Activated naive CD4-positive, alpha-beta T cell treated with anti-CD3 and anti-CD28 coated beads, Interleukin-2, amount 50 U/mL, for 24 hours (primary cell): ENCODE measurements at regions not wholly inside any gene's neighbourhood (a gene's known extent, or its start where the extent isn't known, plus 50 kb on each side); places are given as distances from the start of the nearest gene placed in this dataset.
A peak's percentile ranks its signal among the peaks of the same experiment; 100 is the strongest.

Experiments used
- H3K27ac Mint-ChIP-seq: one replicate; pipeline ENCODE4 v1.8.0; 2021; ENCODE audit warnings: mild to moderate bottlenecking, mixed read lengths
- H3K27me3 Mint-ChIP-seq: one replicate; pipeline ENCODE4 v1.8.0; 2021; ENCODE audit warnings: mixed read lengths
- H3K36me3 Mint-ChIP-seq: one replicate; pipeline ENCODE4 v1.8.0; 2021; ENCODE audit warnings: mixed read lengths
- H3K4me1 Mint-ChIP-seq: one replicate; pipeline ENCODE4 v1.8.0; 2021; ENCODE audit warnings: mixed read lengths
- H3K4me3 Mint-ChIP-seq: one replicate; pipeline ENCODE4 v1.8.0; 2021; ENCODE audit warnings: mild to moderate bottlenecking, mixed read lengths
- H3K9me3 Mint-ChIP-seq: one replicate; pipeline ENCODE4 v1.8.0; 2021; ENCODE audit warnings: mixed read lengths

GRCh38 chr2:12300019-12300602, 416.6 kb upstream of the TRIB2 start:
- Mint-ChIP-seq H3K36me3 (peaks cover 1% of the 10 kb centered on the region), H3K9me3 (no peaks in the 10 kb centered on the region), H3K4me3 (no peak overlapping the region), H3K4me1 (peaks cover 66% of the 10 kb centered on the region), H3K27ac (no peak overlapping the region), H3K27me3 (no peaks in the 10 kb centered on the region)

DNA sequence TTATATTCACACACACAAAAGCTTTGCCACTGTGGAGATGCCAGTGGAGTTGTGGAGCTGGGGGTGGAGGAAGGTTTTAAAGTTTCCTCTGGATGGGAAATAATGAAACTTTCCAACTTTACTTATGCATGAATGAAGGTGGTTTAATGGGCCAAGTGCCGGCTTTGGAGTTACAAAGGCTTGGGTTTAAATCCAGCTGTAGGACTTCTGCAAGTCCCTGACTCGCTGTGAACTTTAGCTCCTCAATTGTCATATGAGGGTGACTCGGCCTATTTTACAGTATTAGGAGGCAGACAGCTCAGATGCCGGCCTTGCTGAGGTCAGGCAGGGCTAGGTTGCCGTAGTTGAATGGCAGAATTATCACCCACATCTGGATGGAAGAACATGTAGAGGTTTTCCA, 415.8 kb upstream of the TRIB2 start:
- H3K4me1 Mint-ChIP-seq: peaks cover 60% of the 10 kb centered on the region
- no peaks in the 10 kb centered on the region for H3K27me3 Mint-ChIP-seq
- H3K36me3 Mint-ChIP-seq: peaks cover 1% of the 10 kb centered on the region
- no peak overlapping the region for H3K4me3 Mint-ChIP-seq
- no peaks in the 10 kb centered on the region for H3K9me3 Mint-ChIP-seq
- no peak overlapping the region for H3K27ac Mint-ChIP-seq

DNA sequence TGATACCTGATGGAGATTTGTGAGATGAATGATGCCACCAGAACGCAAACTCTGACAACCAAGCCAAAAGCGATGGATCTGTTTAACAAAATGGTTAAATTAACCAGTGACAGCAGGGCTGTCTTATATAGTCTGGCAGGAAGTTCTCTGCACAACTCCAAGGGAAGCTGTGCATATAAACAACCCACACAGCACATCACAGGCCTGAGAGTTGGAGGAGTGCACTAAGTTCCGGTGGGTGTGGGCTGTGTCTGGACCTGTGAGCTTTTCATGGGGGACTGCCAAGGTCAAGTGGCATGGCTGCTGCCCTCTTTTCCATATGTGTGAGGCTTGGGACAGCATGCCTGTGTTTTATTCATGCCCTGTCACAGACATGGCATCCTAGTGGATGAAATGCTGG, 414.6 kb upstream of the TRIB2 start:
- peaks cover 48% of the 10 kb centered on the region for H3K4me1 Mint-ChIP-seq
- H3K27ac Mint-ChIP-seq: no peak overlapping the region
- H3K36me3 Mint-ChIP-seq: peaks cover 1% of the 10 kb centered on the region
- peak overlapping the region; percentile 31 for H3K4me3 Mint-ChIP-seq
- H3K9me3 Mint-ChIP-seq: no peaks in the 10 kb centered on the region
- no peaks in the 10 kb centered on the region for H3K27me3 Mint-ChIP-seq

GRCh38 chr2:12302691-12303090, 414.0 kb upstream of the TRIB2 start:
- Mint-ChIP-seq H3K27me3 (no peaks in the 10 kb centered on the region), H3K4me3 (peak overlapping the region; percentile 63), H3K27ac (no peak overlapping the region), H3K4me1 (peaks cover 46% of the 10 kb centered on the region), H3K36me3 (peaks cover 1% of the 10 kb centered on the region), H3K9me3 (no peaks in the 10 kb centered on the region)

DNA sequence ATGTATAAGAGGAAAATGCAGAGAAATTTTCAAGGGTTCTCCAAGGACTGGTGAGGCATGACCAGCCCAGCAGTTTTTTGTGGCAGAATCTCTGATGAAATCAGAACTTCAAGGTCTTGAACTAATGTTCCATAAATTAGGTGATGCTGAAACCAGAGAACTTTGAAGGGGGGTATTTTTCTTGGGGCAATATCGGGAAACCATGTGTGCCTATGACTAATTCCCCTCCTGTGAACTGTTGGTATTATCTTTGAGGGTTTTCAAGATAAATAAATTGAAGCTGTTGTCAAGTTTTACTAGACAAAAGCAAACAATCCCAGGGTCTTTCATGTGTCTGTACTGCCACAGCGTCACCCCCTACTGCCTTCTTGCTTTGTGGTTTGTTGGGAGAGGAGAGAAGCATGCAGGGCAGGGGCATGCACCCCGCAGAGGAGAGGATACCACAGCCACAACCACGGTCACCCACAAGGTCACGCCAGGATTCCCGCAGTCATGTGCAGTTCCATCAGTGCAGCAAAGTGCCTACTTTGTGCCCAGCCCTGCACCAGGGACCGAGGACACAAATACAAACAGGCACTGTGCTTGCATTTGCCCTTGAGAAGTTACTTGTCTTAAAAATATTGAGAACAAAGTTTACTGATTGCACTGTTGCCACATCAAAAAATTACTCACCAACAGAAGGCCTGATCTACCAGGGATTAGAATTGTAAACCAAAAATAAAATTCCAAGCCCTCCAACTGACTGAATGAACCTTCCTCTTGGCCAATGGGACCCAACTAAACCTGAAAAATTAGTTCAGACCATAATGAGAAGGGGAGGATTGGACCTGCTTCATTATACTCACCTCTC, 413.3 kb upstream of the TRIB2 start:
- H3K4me1 Mint-ChIP-seq: peaks cover 49% of the 10 kb centered on the region
- H3K27me3 Mint-ChIP-seq: no peaks in the 10 kb centered on the region
- H3K27ac Mint-ChIP-seq: peak overlapping the region; percentile 18
- H3K9me3 Mint-ChIP-seq: no peaks in the 10 kb centered on the region
- H3K4me3 Mint-ChIP-seq: peak overlapping the region; percentile 63
- H3K36me3 Mint-ChIP-seq: peaks cover 1% of the 10 kb centered on the region

GRCh38 chr2:12304564-12305171, 412.1 kb upstream of the TRIB2 start:
- Mint-ChIP-seq H3K9me3 (no peaks in the 10 kb centered on the region), H3K36me3 (peaks cover 1% of the 10 kb centered on the region), H3K27me3 (no peaks in the 10 kb centered on the region), H3K4me3 (no peak overlapping the region), H3K27ac (peak overlapping the region; percentile 57), H3K4me1 (peaks cover 58% of the 10 kb centered on the region)

GRCh38 chr2:12305931-12306330, 410.8 kb upstream of the TRIB2 start:
- H3K27ac Mint-ChIP-seq: no peak overlapping the region
- no peaks in the 10 kb centered on the region for H3K9me3 Mint-ChIP-seq
- peaks cover 69% of the 10 kb centered on the region for H3K4me1 Mint-ChIP-seq
- no peak overlapping the region for H3K4me3 Mint-ChIP-seq
- no peaks in the 10 kb centered on the region for H3K27me3 Mint-ChIP-seq
- peaks cover 1% of the 10 kb centered on the region for H3K36me3 Mint-ChIP-seq

DNA sequence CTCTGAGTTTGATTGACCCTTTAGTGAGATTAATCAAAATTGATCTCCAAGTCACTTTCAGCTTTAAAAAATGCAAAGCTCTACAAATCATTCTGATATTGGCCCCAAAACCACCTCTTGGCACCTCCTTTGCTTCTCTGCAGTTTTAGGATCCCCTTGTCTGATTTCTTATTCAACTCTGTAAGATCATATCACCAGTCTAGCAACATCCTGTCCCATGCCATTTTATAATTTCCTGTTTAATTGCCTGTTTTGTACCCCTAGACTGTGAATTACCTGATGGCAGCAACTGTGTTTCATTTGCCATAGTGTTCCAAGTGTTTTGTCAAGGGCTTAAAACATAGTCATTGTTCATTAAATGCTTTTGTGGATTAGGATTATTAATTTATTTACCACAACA, 406.3 kb upstream of the TRIB2 start:
- Mint-ChIP-seq H3K27ac (no peak overlapping the region), H3K4me3 (no peak overlapping the region), H3K4me1 (peaks cover 57% of the 10 kb centered on the region), H3K36me3 (no peaks in the 10 kb centered on the region), H3K9me3 (no peaks in the 10 kb centered on the region), H3K27me3 (no peaks in the 10 kb centered on the region)

- Mint-ChIP-seq H3K27ac (no peak overlapping the region), H3K4me3 (no peak overlapping the region), H3K27me3 (no peaks in the 10 kb centered on the region), H3K36me3 (no peaks in the 10 kb centered on the region), H3K4me1 (peaks cover 54% of the 10 kb centered on the region), H3K9me3 (no peaks in the 10 kb centered on the region)
Measured at GRCh38 chr2:12313445-12314126, 403.1 kb upstream of the TRIB2 start.

DNA sequence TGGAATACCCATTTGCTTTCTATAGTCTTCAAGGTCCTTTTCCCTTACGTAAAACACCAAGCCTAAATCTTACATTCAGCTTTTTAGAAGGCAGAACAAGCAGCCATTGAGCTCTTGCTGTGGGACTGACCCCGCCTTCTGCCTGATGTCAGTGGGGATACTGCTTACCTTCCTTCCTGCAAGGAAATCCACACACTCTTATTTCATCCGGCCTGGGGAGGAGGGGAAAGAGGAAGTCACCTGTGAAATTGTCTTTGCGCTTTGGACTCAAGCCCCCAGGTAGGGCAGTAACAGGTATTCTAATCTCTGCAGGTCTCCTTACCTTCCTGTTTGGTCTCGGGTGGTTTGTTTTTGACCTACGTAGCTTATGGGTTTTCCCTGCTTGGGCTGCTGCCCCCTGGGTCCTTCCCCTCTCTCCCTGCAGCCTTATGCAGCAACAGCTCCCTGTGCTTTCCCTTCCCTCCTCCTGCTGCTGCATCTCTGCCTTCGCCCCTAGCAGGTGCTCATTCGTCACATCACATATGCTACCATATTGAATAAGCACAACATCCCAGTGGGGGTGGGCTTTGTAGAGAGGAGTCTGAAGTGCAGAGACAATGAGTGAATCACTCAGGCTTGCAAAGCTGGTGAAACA, 402.5 kb upstream of the TRIB2 start:
- Mint-ChIP-seq H3K4me3 (no peak overlapping the region), H3K27me3 (no peaks in the 10 kb centered on the region), H3K27ac (peak overlapping the region; percentile 11), H3K36me3 (no peaks in the 10 kb centered on the region), H3K9me3 (no peaks in the 10 kb centered on the region), H3K4me1 (peaks cover 49% of the 10 kb centered on the region)

- H3K9me3 Mint-ChIP-seq: no peaks in the 10 kb centered on the region
- H3K27me3 Mint-ChIP-seq: no peaks in the 10 kb centered on the region
- peaks cover 40% of the 10 kb centered on the region for H3K4me1 Mint-ChIP-seq
- no peak overlapping the region for H3K4me3 Mint-ChIP-seq
- H3K27ac Mint-ChIP-seq: no peak overlapping the region
- H3K36me3 Mint-ChIP-seq: no peaks in the 10 kb centered on the region
Measured at GRCh38 chr2:12315224-12315623, 401.5 kb upstream of the TRIB2 start.

DNA sequence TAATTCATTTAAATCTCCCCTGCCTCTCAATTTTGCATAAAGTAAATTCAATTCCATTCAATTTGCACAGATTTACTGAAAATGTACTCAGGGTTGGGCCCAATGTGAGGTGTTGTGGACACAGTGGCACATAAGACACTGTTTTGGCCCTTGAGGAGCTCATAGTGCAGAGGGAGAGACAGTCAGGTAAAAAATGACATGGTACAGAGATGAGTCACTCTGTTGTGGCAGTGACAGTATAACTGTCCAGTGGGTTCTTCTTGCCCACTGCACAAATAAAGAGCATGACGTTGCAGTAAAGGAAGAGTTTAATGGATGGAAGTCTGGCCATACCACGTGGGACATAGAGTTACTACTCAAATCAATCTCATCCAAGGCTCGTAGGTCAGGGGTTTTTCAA, 400.3 kb upstream of the TRIB2 start:
- no peaks in the 10 kb centered on the region for H3K9me3 Mint-ChIP-seq
- H3K4me1 Mint-ChIP-seq: peaks cover 27% of the 10 kb centered on the region
- peak overlapping the region; percentile 36 for H3K27ac Mint-ChIP-seq
- H3K27me3 Mint-ChIP-seq: no peaks in the 10 kb centered on the region
- no peak overlapping the region for H3K4me3 Mint-ChIP-seq
- H3K36me3 Mint-ChIP-seq: no peaks in the 10 kb centered on the region

DNA sequence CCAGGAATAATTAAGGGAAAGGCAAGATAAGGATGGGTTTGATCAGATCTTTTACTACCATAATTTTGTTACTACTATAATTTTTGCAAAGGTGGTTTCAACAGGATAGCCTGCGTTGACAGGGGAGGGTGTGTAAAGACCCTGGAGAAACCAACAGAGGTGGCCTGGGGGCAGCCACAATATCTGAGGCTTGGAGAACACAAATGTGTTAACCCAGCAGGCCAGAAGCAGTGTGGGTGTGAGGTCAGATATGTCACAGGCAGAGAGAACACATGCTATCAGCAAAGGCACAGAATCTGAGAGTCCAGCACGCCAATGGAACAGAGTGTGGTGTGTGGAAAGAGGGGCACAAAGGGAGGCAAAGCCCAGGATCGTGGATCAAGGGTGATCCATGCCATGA, 399.4 kb upstream of the TRIB2 start:
- no peaks in the 10 kb centered on the region for H3K9me3 Mint-ChIP-seq
- H3K4me3 Mint-ChIP-seq: no peak overlapping the region
- H3K27me3 Mint-ChIP-seq: no peaks in the 10 kb centered on the region
- peaks cover 26% of the 10 kb centered on the region for H3K4me1 Mint-ChIP-seq
- no peak overlapping the region for H3K27ac Mint-ChIP-seq
- no peaks in the 10 kb centered on the region for H3K36me3 Mint-ChIP-seq

GRCh38 chr2:12317814-12318426, 398.8 kb upstream of the TRIB2 start:
- Mint-ChIP-seq H3K27me3 (no peaks in the 10 kb centered on the region), H3K27ac (no peak overlapping the region), H3K9me3 (no peaks in the 10 kb centered on the region), H3K4me1 (peaks cover 19% of the 10 kb centered on the region), H3K36me3 (no peaks in the 10 kb centered on the region), H3K4me3 (no peak overlapping the region)

GRCh38 chr2:12318427-12319057, 398.2 kb upstream of the TRIB2 start:
- no peak overlapping the region for H3K27ac Mint-ChIP-seq
- H3K9me3 Mint-ChIP-seq: no peaks in the 10 kb centered on the region
- no peaks in the 10 kb centered on the region for H3K36me3 Mint-ChIP-seq
- peaks cover 13% of the 10 kb centered on the region for H3K4me1 Mint-ChIP-seq
- no peaks in the 10 kb centered on the region for H3K27me3 Mint-ChIP-seq
- no peak overlapping the region for H3K4me3 Mint-ChIP-seq
